SK-N-SH (cell line): ENCODE measurements at regions not wholly inside any gene's neighbourhood (a gene's known extent, or its start where the extent isn't known, plus 50 kb on each side); places are given as distances from the start of the nearest gene placed in this dataset.

Experiments
- CTCF ChIA-PET: fragments of 300-600, 350-600 bp; formaldehyde crosslinking; extraction: SDS; loops from one replicate; lab custom pipeline; 2021; lab: Yijun Ruan, JAX
- POLR2A ChIA-PET: fragments of 350-600 bp; sonication (Branson Sonifier 250); formaldehyde crosslinking; extraction: SDS; loops from one replicate; lab custom pipeline; 2020; ENCODE audit warnings: antibody characterized with exemption, inconsistent platforms; lab: Yijun Ruan, JAX
- DNase-seq: peaks from one replicate; pipeline ENCODE4 v3.0.0; 2012
- H2AFZ ChIP-seq: fragments of 200-600 bp; sonication (generic); 2 replicates; pipeline ENCODE4 v1.8.1; 2016; ENCODE audit warnings: antibody characterized with exemption, mild to moderate bottlenecking, low read depth
- H3F3A ChIP-seq: fragments of 200-600 bp; sonication (generic); replicated peaks from 2 replicates; pipeline ENCODE3; 2016; ENCODE audit warnings: antibody characterized with exemption, mild to moderate bottlenecking; ENCODE audit not compliant: insufficient read depth
- H3K27ac ChIP-seq, 2 experiments: fragments of 200-500 bp in 1 of 2; fragments of 200-600 bp in 1 of 2; sonication (Bioruptor generic) in 1 of 2; sonication (generic), shearing (Covaris generic) in 1 of 2; 2 replicates each; pipeline versions ENCODE4 v1.5.1 to v1.6.1; 2014 to 2016; ENCODE audit warnings: low read depth in 2 of 2, inconsistent platforms in 1 of 2, low read length in 1 of 2, mild to moderate bottlenecking in 1 of 2, mixed read lengths in 1 of 2
- H3K27me3 ChIP-seq: fragments of 200-600 bp; sonication (generic), shearing (Covaris generic); 2 replicates; pipeline ENCODE4 v1.6.1; 2016; ENCODE audit warnings: mixed run types; ENCODE audit not compliant: insufficient read depth
- H3K36me3 ChIP-seq, 2 experiments: fragments of 200-500 bp in 1 of 2; fragments of 200-600 bp in 1 of 2; sonication (Bioruptor generic) in 1 of 2; sonication (generic) in 1 of 2; replicated peaks in 1 of 2; 2 replicates each; pipeline versions ENCODE3 to v1.5.1; 2014 to 2016; ENCODE audit warnings: low read length in 1 of 2, mild to moderate bottlenecking in 1 of 2; ENCODE audit not compliant: insufficient read depth in 2 of 2, control insufficient read depth in 1 of 2
- H3K4me1 ChIP-seq, 2 experiments: fragments of 200-500 bp in 1 of 2; fragments of 200-600 bp in 1 of 2; sonication (Bioruptor generic) in 1 of 2; sonication (generic), shearing (Covaris generic) in 1 of 2; 2 replicates each; pipeline versions ENCODE4 v1.5.1 to v1.6.1; 2014 to 2016; ENCODE audit warnings: low read depth in 1 of 2, low read length in 1 of 2, mixed run types in 1 of 2; ENCODE audit not compliant: insufficient read depth in 2 of 2, control insufficient read depth in 1 of 2
- H3K4me2 ChIP-seq: fragments of 200-600 bp; sonication (generic), shearing (Covaris generic); 2 replicates; pipeline ENCODE4 v1.6.1; 2017; ENCODE audit warnings: mixed run types
- H3K4me3 ChIP-seq, 2 experiments: fragments of 200-500 bp in 1 of 2; fragments of 200-600 bp in 1 of 2; sonication (Bioruptor generic) in 1 of 2; sonication (generic), shearing (Covaris generic) in 1 of 2; 2 replicates each; pipeline versions ENCODE4 v1.5.1 to v1.8.1; 2014 to 2016; ENCODE audit warnings: low read depth in 2 of 2, inconsistent platforms in 1 of 2, low read length in 1 of 2, mild to moderate bottlenecking in 1 of 2, mixed read lengths in 1 of 2, moderate library complexity in 1 of 2
- H3K79me2 ChIP-seq: fragments of 200-600 bp; sonication (generic); 2 replicates; pipeline ENCODE4 v1.8.1; 2017; ENCODE audit warnings: mild to moderate bottlenecking; ENCODE audit not compliant: insufficient read depth
- H3K9ac ChIP-seq: fragments of 200-600 bp; sonication (generic); 2 replicates; pipeline ENCODE4 v1.6.1; 2017; ENCODE audit warnings: mixed run types
- H3K9me2 ChIP-seq: fragments of 200-600 bp; sonication (generic); 2 replicates; pipeline ENCODE4 v1.6.1; 2017; ENCODE audit warnings: mixed run types
- H3K9me3 ChIP-seq: fragments of 200-600 bp; sonication (generic); 2 replicates; pipeline ENCODE4 v1.6.1; 2017; ENCODE audit warnings: mixed run types, mild to moderate bottlenecking, moderate library complexity
- H4K20me1 ChIP-seq: fragments of 200-600 bp; sonication (generic); 2 replicates; pipeline ENCODE4 v1.6.1; 2017; ENCODE audit warnings: mild to moderate bottlenecking, mixed run types; ENCODE audit not compliant: insufficient read depth
- CHD2 ChIP-seq: fragments of 150-350 bp; IDR thresholded peaks from 2 replicates; pipeline ENCODE4 v1.6.1; 2018; ENCODE audit warnings: low read length; ENCODE audit not compliant: partially characterized antibody
- CTCF ChIP-seq: fragments of 200-600 bp; sonication (generic); IDR thresholded peaks from 2 replicates; pipeline ENCODE4 v1.6.1; 2017; ENCODE audit warnings: antibody characterized with exemption, mild to moderate bottlenecking, moderate library complexity
- ELF1 ChIP-seq: IDR thresholded peaks from 2 replicates; pipeline ENCODE4 v1.4.0; 2012
- EZH2phosphoT487 ChIP-seq: fragments of 200-600 bp; sonication (generic); IDR thresholded peaks from 2 replicates; pipeline ENCODE4 v1.6.1; 2017; ENCODE audit warnings: low read depth, mixed run types, mild to moderate bottlenecking, antibody characterized with exemption, moderate library complexity, borderline replicate concordance
- FOSL2 ChIP-seq: IDR thresholded peaks from 2 replicates; pipeline ENCODE4 v1.4.0; 2012; ENCODE audit warnings: low read depth, mild to moderate bottlenecking, moderate library complexity, borderline replicate concordance
- GATA2 ChIP-seq: sonication (generic); formaldehyde crosslinking; IDR thresholded peaks from 2 replicates; pipeline ENCODE4 v1.5.0; 2020; ENCODE audit warnings: mild to moderate bottlenecking, missing genetic modification reagents
- IRF3 ChIP-seq: fragments of 150-350 bp; IDR thresholded peaks from 2 replicates; pipeline ENCODE4 v1.6.1; 2016; ENCODE audit warnings: mild to moderate bottlenecking, low read depth, low read length
- MAX ChIP-seq: IDR thresholded peaks from 2 replicates; pipeline ENCODE4 v1.4.0; 2012; ENCODE audit warnings: low read depth
- MEF2A ChIP-seq: IDR thresholded peaks from 2 replicates; pipeline ENCODE4 v1.4.0; 2012; ENCODE audit warnings: low read depth, borderline replicate concordance
- NFIC ChIP-seq: IDR thresholded peaks from 2 replicates; pipeline ENCODE4 v1.4.0; 2012; ENCODE audit warnings: borderline replicate concordance
- NRF1 ChIP-seq: IDR thresholded peaks from 2 replicates; pipeline ENCODE4 v1.6.1; 2012; ENCODE audit warnings: low read depth, mild to moderate bottlenecking, low read length
- RCOR1 ChIP-seq: fragments of 150-350 bp; IDR thresholded peaks from 2 replicates; pipeline ENCODE4 v1.6.1; 2017; ENCODE audit warnings: antibody characterized with exemption, low read length
- REST ChIP-seq: IDR thresholded peaks from 2 replicates; pipeline ENCODE4 v1.6.1; 2012; ENCODE audit warnings: mild to moderate bottlenecking, low read depth, low read length, moderate library complexity
- RFX5 ChIP-seq: IDR thresholded peaks from 2 replicates; pipeline ENCODE4 v1.6.1; 2012; ENCODE audit warnings: mild to moderate bottlenecking, improper control_type of control experiment, low read length
- SIN3A ChIP-seq: IDR thresholded peaks from 2 replicates; pipeline ENCODE4 v1.6.1; 2012; ENCODE audit warnings: low read depth, mild to moderate bottlenecking, low read length, moderate library complexity, borderline replicate concordance
- SMC3 ChIP-seq: IDR thresholded peaks from 2 replicates; pipeline ENCODE4 v1.6.1; 2012; ENCODE audit warnings: low read depth, low read length, improper control_type of control experiment
- TEAD4 ChIP-seq: IDR thresholded peaks from 2 replicates; pipeline ENCODE4 v1.4.0; 2012; ENCODE audit warnings: mild to moderate bottlenecking, borderline replicate concordance; ENCODE audit not compliant: insufficient read depth
- ZBTB33 ChIP-seq: IDR thresholded peaks from 2 replicates; pipeline ENCODE4 v1.4.0; 2012; ENCODE audit warnings: low read depth, borderline replicate concordance
- WGBS: methylation state at CpG from one replicate; pipeline ENCODE4 v1.1.6; 2017; ENCODE audit warnings: low lambda C conversion rate; 5-methylcytosine and 5-hydroxymethylcytosine counted together

GRCh38 chr5:167001246-167001645 lies 1290.2 kb upstream of the WWC1 start:
- CTCF ChIA-PET: interaction anchor here (1.2 kb wide), 1 partner anchor 12 kb away, joined by 3 read pairs; no protein-coding TSS in a partner anchor

GRCh38 chr5:167008705-167009104 lies 1282.7 kb upstream of the WWC1 start:
- H3K4me3 ChIP-seq: no peak overlapping the region
- no peaks in the 10 kb centered on the region for H3F3A ChIP-seq
- H3K9me2 ChIP-seq: no peaks in the 10 kb centered on the region
- no peaks in the 10 kb centered on the region for H3K27me3 ChIP-seq
- H3K9ac ChIP-seq: no peak overlapping the region
- H3K36me3 ChIP-seq: no peaks in the 10 kb centered on the region
- no peak overlapping the region for H3K27ac ChIP-seq
- H4K20me1 ChIP-seq: no peaks in the 10 kb centered on the region
- H3K79me2 ChIP-seq: no peaks in the 10 kb centered on the region
- TF ChIP-seq CHD2: no peak
- no peak for TF ChIP-seq CTCF
- TF ChIP-seq ZBTB33: no peak
- no peak for TF ChIP-seq RFX5
- no peak for TF ChIP-seq SMC3
- TF ChIP-seq FOSL2: no peak
- no peak for TF ChIP-seq NFIC
- no peak for TF ChIP-seq IRF3
- no peak for TF ChIP-seq MEF2A
- no peak for TF ChIP-seq MAX
- no peaks in the 10 kb centered on the region for H3K9me3 ChIP-seq
- 47% methylated on average over 10 of the region's 10 CpGs for WGBS
- POLR2A ChIA-PET: no interaction called here
- no peak overlapping the region for H2AFZ ChIP-seq
- no peaks in the 10 kb centered on the region for H3K4me1 ChIP-seq
- H3K4me2 ChIP-seq: no peak overlapping the region
- DNase-seq: no peak
- CTCF ChIA-PET: interaction anchor here (1.1 kb wide), 1 partner anchor 12 kb away, joined by 3 read pairs; no protein-coding TSS in a partner anchor

More at GRCh38 chr5:167001246-167001645, 1290.2 kb upstream of the WWC1 start:
- H2AFZ ChIP-seq: no peak overlapping the region
- H4K20me1 ChIP-seq: no peaks in the 10 kb centered on the region
- no peaks in the 10 kb centered on the region for H3F3A ChIP-seq
- WGBS: 36% methylated on average over 3 of the region's 3 CpGs
- no peak overlapping the region for H3K4me2 ChIP-seq
- no peak for DNase-seq
- no peak overlapping the region for H3K27ac ChIP-seq
- no peaks in the 10 kb centered on the region for H3K27me3 ChIP-seq
- no peaks in the 10 kb centered on the region for H3K4me1 ChIP-seq
- no peaks in the 10 kb centered on the region for H3K79me2 ChIP-seq
- no peak overlapping the region for H3K9ac ChIP-seq
- TF ChIP-seq TEAD4: no peak
- TF ChIP-seq SIN3A: no peak
- TF ChIP-seq ELF1: no peak
- no peak for TF ChIP-seq REST
- no peak for TF ChIP-seq EZH2phosphoT487
- TF ChIP-seq NRF1: no peak
- no peak for TF ChIP-seq RCOR1
- TF ChIP-seq GATA2 (CRISPR knock-in tag): no peak
- no peaks in the 10 kb centered on the region for H3K9me2 ChIP-seq
- H3K4me3 ChIP-seq: no peak overlapping the region
- no peaks in the 10 kb centered on the region for H3K36me3 ChIP-seq
- no peaks in the 10 kb centered on the region for H3K9me3 ChIP-seq
- POLR2A ChIA-PET: no interaction called here
